HepG2 (cell line): ENCODE measurements at regions not wholly inside any gene's neighbourhood (a gene's known extent, or its start where the extent isn't known, plus 50 kb on each side); places are given as distances from the start of the nearest gene placed in this dataset.

ENCODE experiments used
- AFF4 ChIP-seq: sonication (generic); formaldehyde crosslinking; IDR thresholded peaks from 2 replicates; pipeline ENCODE4 v1.4.0; 2020; ENCODE audit warnings: missing genetic modification reagents
- GABPB1 ChIP-seq: IDR thresholded peaks from 2 replicates; pipeline ENCODE4 v1.6.1; 2016; ENCODE audit warnings: mild to moderate bottlenecking, missing genetic modification reagents, moderate library complexity, missing compliant biosample characterization
- GTF2F1 ChIP-seq: fragments of 150-350 bp; IDR thresholded peaks from 2 replicates; pipeline ENCODE4 v1.6.1; 2014; ENCODE audit warnings: low read length
- HCFC1 ChIP-seq: fragments of 150-350 bp; IDR thresholded peaks from 2 replicates; pipeline ENCODE4 v1.6.1; 2014; ENCODE audit warnings: low read depth, low read length
- HES4 ChIP-seq: sonication (generic); formaldehyde crosslinking; IDR thresholded peaks from 2 replicates; pipeline ENCODE4 v1.9.0; 2021; ENCODE audit warnings: mild to moderate bottlenecking, missing genetic modification reagents, borderline replicate concordance
- HOMEZ ChIP-seq: IDR thresholded peaks from 2 replicates; pipeline ENCODE4 v1.6.1; 2016; ENCODE audit warnings: low read depth
- ZNF318 ChIP-seq: sonication (generic); formaldehyde crosslinking; IDR thresholded peaks from 2 replicates; pipeline ENCODE4 v1.4.0; 2020; ENCODE audit warnings: mild to moderate bottlenecking, missing genetic modification reagents
- ZNF652 ChIP-seq: IDR thresholded peaks from 2 replicates; pipeline ENCODE4 v1.6.1; 2016; ENCODE audit warnings: low read depth, borderline replicate concordance
- ZNF841 ChIP-seq: sonication (generic); formaldehyde crosslinking; IDR thresholded peaks from 2 replicates; pipeline ENCODE4 v1.8.1; 2023; ENCODE audit warnings: missing genetic modification reagents, borderline replicate concordance
- ZSCAN22 ChIP-seq: sonication (generic); formaldehyde crosslinking; IDR thresholded peaks from 2 replicates; pipeline ENCODE4 v1.4.0; 2020; ENCODE audit warnings: mild to moderate bottlenecking, missing genetic modification reagents

DNA sequence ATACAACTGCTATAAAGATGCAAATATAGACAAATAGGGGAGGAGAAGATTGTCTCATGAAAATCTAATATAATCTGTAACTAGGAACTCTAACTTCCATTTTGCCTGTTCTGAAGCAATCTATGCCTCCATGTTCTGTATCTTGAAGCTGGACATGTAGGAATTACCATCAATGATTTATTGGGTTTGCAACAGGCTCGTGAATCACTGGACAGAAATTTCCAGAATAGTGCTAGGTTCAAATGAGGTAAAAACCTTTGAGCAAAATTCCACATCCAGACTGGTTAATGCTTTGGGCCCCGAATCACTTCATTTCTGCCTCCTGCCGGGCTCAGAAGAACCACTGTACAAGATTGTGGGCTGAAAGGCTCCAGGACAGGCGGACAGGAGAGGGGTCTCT lies 110.7 kb upstream of the CTTNBP2NL start (continued):
- TF ChIP-seq ZNF652 (CRISPR knock-in tag) = no peak
- no peak for TF ChIP-seq AFF4 (CRISPR knock-in tag)
- TF ChIP-seq ZNF841 (CRISPR knock-in tag) = no peak
- TF ChIP-seq ZSCAN22 (CRISPR knock-in tag) = no peak
- no peak for TF ChIP-seq HES4 (CRISPR knock-in tag)
- no peak for TF ChIP-seq HCFC1
- no peak for TF ChIP-seq ZNF318 (CRISPR knock-in tag)
- no peak for TF ChIP-seq GABPB1 (CRISPR knock-in tag)
- no peak for TF ChIP-seq HOMEZ (CRISPR knock-in tag)
- no peak for TF ChIP-seq GTF2F1
- TF ChIP-seq, all 625 proteins: peak for 0
